H9 (cell line): ENCODE measurements at regions not wholly inside any gene's neighbourhood (a gene's known extent, or its start where the extent isn't known, plus 50 kb on each side); places are given as distances from the start of the nearest gene placed in this dataset.

Experiments used
- DNase-seq: peaks from one replicate; pipeline ENCODE4 v3.0.0-alpha.2; 2017
- H2AFZ ChIP-seq: one replicate; pipeline ENCODE4 v1.6.1; 2013; ENCODE audit warnings: mild to moderate bottlenecking, low read length, control low read depth, moderate library complexity
- H2AK5ac ChIP-seq: 2 replicates; pipeline ENCODE4 v1.6.1; 2013; ENCODE audit warnings: low read length, control low read depth, mixed read lengths; ENCODE audit not compliant: insufficient read length
- H2BK120ac ChIP-seq: one replicate; pipeline ENCODE4 v1.6.1; 2013; ENCODE audit warnings: low read depth, mild to moderate bottlenecking, low read length, control low read depth, inconsistent platforms; ENCODE audit not compliant: poor library complexity, severe bottlenecking
- H2BK12ac ChIP-seq: 2 replicates; pipeline ENCODE4 v1.6.1; 2013; ENCODE audit warnings: low read length, control low read depth, mixed read lengths, low read depth; ENCODE audit not compliant: insufficient read length
- H2BK15ac ChIP-seq: 2 replicates; pipeline ENCODE4 v1.6.1; 2013; ENCODE audit warnings: low read depth, low read length, control low read depth
- H2BK20ac ChIP-seq: one replicate; pipeline ENCODE4 v1.6.1; 2013; ENCODE audit warnings: low read depth, mild to moderate bottlenecking, low read length, control low read depth, inconsistent platforms; ENCODE audit not compliant: poor library complexity, severe bottlenecking
- H2BK5ac ChIP-seq: 2 replicates; pipeline ENCODE4 v1.6.1; 2013; ENCODE audit warnings: low read length, control low read depth, mixed read lengths; ENCODE audit not compliant: insufficient read length
- H3K14ac ChIP-seq: 2 replicates; pipeline ENCODE4 v1.6.1; 2013; ENCODE audit warnings: low read length, control low read depth; ENCODE audit not compliant: insufficient read depth
- H3K18ac ChIP-seq: 2 replicates; pipeline ENCODE4 v1.6.1; 2013; ENCODE audit warnings: low read depth, mild to moderate bottlenecking, mixed read lengths, low read length, control low read depth; ENCODE audit not compliant: insufficient read length
- H3K23ac ChIP-seq: 2 replicates; pipeline ENCODE4 v1.6.1; 2013; ENCODE audit warnings: low read length, control low read depth, mixed read lengths, low read depth; ENCODE audit not compliant: insufficient read length
- H3K23me2 ChIP-seq: 2 replicates; pipeline ENCODE4 v1.6.1; 2013; ENCODE audit warnings: low read depth, mild to moderate bottlenecking, mixed read lengths, low read length, control low read depth; ENCODE audit not compliant: insufficient read length, poor library complexity, severe bottlenecking
- H3K27ac ChIP-seq: 2 replicates; pipeline ENCODE4 v1.5.1; 2013; ENCODE audit warnings: low read length, control low read depth, mixed read lengths, low read depth; ENCODE audit not compliant: insufficient read length
- H3K27me3 ChIP-seq: 2 replicates; pipeline ENCODE4 v1.6.1; 2013; ENCODE audit warnings: low read length, control low read depth, inconsistent platforms; ENCODE audit not compliant: insufficient read depth
- H3K4ac ChIP-seq: 2 replicates; pipeline ENCODE4 v1.6.1; 2013; ENCODE audit warnings: low read depth, mild to moderate bottlenecking, control low read depth, inconsistent platforms, low read length, moderate library complexity
- H3K4me1 ChIP-seq: 2 replicates; pipeline ENCODE4 v1.6.1; 2013; ENCODE audit warnings: low read length, control low read depth, inconsistent platforms; ENCODE audit not compliant: insufficient read depth
- H3K4me2 ChIP-seq: 2 replicates; pipeline ENCODE4 v1.6.1; 2013; ENCODE audit warnings: low read length, control low read depth, mixed read lengths; ENCODE audit not compliant: insufficient read length, insufficient read depth
- H3K56ac ChIP-seq: 2 replicates; pipeline ENCODE4 v1.6.1; 2013; ENCODE audit warnings: low read depth, mild to moderate bottlenecking, mixed read lengths, low read length, control low read depth; ENCODE audit not compliant: insufficient read length
- H3K79me1 ChIP-seq: 2 replicates; pipeline ENCODE4 v1.6.1; 2013; ENCODE audit warnings: low read depth, mild to moderate bottlenecking, moderate library complexity, low read length, control low read depth, inconsistent platforms; ENCODE audit not compliant: insufficient read depth, poor library complexity, severe bottlenecking
- H3K79me2 ChIP-seq: 2 replicates; pipeline ENCODE4 v1.6.1; 2013; ENCODE audit warnings: low read length, control low read depth, inconsistent platforms; ENCODE audit not compliant: insufficient read depth
- H3K9ac ChIP-seq: 2 replicates; pipeline ENCODE4 v1.6.1; 2013; ENCODE audit warnings: low read length, control low read depth, mixed read lengths; ENCODE audit not compliant: insufficient read length; ENCODE audit errors: extremely low read depth
- H3K9me3 ChIP-seq: one replicate; pipeline ENCODE4 v1.6.1; 2013; ENCODE audit warnings: low read depth, low read length, inconsistent platforms; ENCODE audit not compliant: control insufficient read depth
- H3T11ph ChIP-seq: one replicate; pipeline ENCODE4 v1.6.1; 2013; ENCODE audit warnings: mild to moderate bottlenecking, low read length, control low read depth, inconsistent platforms
- H4K20me1 ChIP-seq: one replicate; pipeline ENCODE4 v1.6.1; 2013; ENCODE audit not compliant: control insufficient read depth, insufficient read length, insufficient read depth
- H4K5ac ChIP-seq: 2 replicates; pipeline ENCODE4 v1.6.1; 2013; ENCODE audit warnings: low read depth, mild to moderate bottlenecking, mixed read lengths, low read length, control low read depth; ENCODE audit not compliant: insufficient read length
- H4K8ac ChIP-seq: replicated peaks from 2 replicates; pipeline ENCODE4 v1.6.1; 2013; ENCODE audit warnings: low read length, control low read depth, mixed read lengths, low read depth; ENCODE audit not compliant: insufficient read length
- H4K91ac ChIP-seq: 2 replicates; pipeline ENCODE4 v1.6.1; 2013; ENCODE audit warnings: low read depth, mild to moderate bottlenecking, moderate library complexity, mixed read lengths, low read length, control low read depth; ENCODE audit not compliant: insufficient read length
- H3K27ac Mint-ChIP-seq, 3 experiments: 2 replicates in 2 of 3; 3 replicates in 1 of 3; pipeline ENCODE4 v1.8.0; 2020 to 2021; ENCODE audit warnings: mixed read lengths in 3 of 3, mild to moderate bottlenecking in 1 of 3, moderate library complexity in 1 of 3
- H3K27me3 Mint-ChIP-seq: 2 replicates; pipeline ENCODE4 v1.8.0; 2021; ENCODE audit warnings: low read depth, mild to moderate bottlenecking, moderate library complexity, mixed read lengths
- H3K36me3 Mint-ChIP-seq, 3 experiments: 2 replicates in 2 of 3; 3 replicates in 1 of 3; pipeline ENCODE4 v1.8.0; 2020 to 2021; ENCODE audit warnings: low read depth in 3 of 3, mixed read lengths in 3 of 3; ENCODE audit not compliant: insufficient read depth in 1 of 3
- H3K4me1 Mint-ChIP-seq, 2 experiments: 2 replicates each; pipeline ENCODE4 v1.8.0; 2020; ENCODE audit warnings: mixed read lengths in 2 of 2
- H3K4me3 Mint-ChIP-seq, 2 experiments: 2 replicates in 1 of 2; 3 replicates in 1 of 2; pipeline ENCODE4 v1.8.0; 2020 to 2021; ENCODE audit warnings: mild to moderate bottlenecking in 2 of 2, mixed read lengths in 2 of 2, moderate library complexity in 1 of 2
- H3K9me3 Mint-ChIP-seq, 2 experiments: 2 replicates in 1 of 2; 3 replicates in 1 of 2; pipeline ENCODE4 v1.8.0; 2020; ENCODE audit warnings: mild to moderate bottlenecking in 2 of 2, mixed read lengths in 2 of 2, moderate library complexity in 1 of 2
- WGBS: extraction: QIAGEN DNeasy Blood & Tissue Kit; methylation state at CpG from one replicate; pipeline ENCODE4 v1.1.7; 2013; ENCODE audit warnings: missing lambda C conversion rate, low lambda C conversion rate, mixed read lengths; ENCODE audit not compliant: insufficient read length; ENCODE audit errors: extremely low coverage; 5-methylcytosine and 5-hydroxymethylcytosine counted together
- TF ChIP-seq, protein P1 (sequence below): fragments of 200-600 bp; sonication (generic); conservative IDR thresholded peaks from 3 replicates; pipeline ENCODE4 v1.8.0; 2021; ENCODE audit warnings: antibody characterized with exemption, mild to moderate bottlenecking

GRCh38 chr9:89863141-89863540 lies 258.3 kb downstream of the GADD45G start:
- Histone ChIP-seq H3K18ac (no peak overlapping the region), H3K4ac (no peak overlapping the region), H2BK120ac (no peak overlapping the region), H3K79me1 (no peaks in the 10 kb centered on the region), H3K9ac (no peak overlapping the region), H4K5ac (no peak overlapping the region), H2BK5ac (no peak overlapping the region), H4K91ac (no peak overlapping the region), H2AK5ac (no peak overlapping the region), H3K4me1 (no peaks in the 10 kb centered on the region), H2BK15ac (no peak overlapping the region), H2BK12ac (no peak overlapping the region), H3K9me3 (no peaks in the 10 kb centered on the region), H4K20me1 (no peaks in the 10 kb centered on the region), H3K23me2 (no peaks in the 10 kb centered on the region), H3K23ac (no peak overlapping the region), H3K4me2 (no peak overlapping the region), H3K14ac (no peak overlapping the region), H3T11ph (no peak overlapping the region), H3K27me3 (no peaks in the 10 kb centered on the region), H3K27ac (no peak overlapping the region), H2BK20ac (no peak overlapping the region), H4K8ac (no peak overlapping the region), H2AFZ (no peak overlapping the region), H3K56ac (no peak overlapping the region), H3K79me2 (no peaks in the 10 kb centered on the region)
- Mint-ChIP-seq H3K9me3 (peaks cover under 1% of the 10 kb centered on the region in 2 experiments; a peak in 3 of 5 replicates), H3K27me3 (no peaks in the 10 kb centered on the region; the same call in 1 of the 2 replicates), H3K36me3 (peaks cover 0 to under 1% (median 0%) of the 10 kb centered on the region in 3 experiments; a peak in 2 of 7 replicates), H3K4me1 (peaks cover 9 to 11% of the 10 kb centered on the region in 2 experiments; a peak in 3 of 4 replicates), H3K27ac (no peak overlapping the region), H3K4me3 (no peak overlapping the region)
- no CpG with 5 or more reads among the region's 8 CpGs for WGBS
- TF ChIP-seq, protein P1, sequence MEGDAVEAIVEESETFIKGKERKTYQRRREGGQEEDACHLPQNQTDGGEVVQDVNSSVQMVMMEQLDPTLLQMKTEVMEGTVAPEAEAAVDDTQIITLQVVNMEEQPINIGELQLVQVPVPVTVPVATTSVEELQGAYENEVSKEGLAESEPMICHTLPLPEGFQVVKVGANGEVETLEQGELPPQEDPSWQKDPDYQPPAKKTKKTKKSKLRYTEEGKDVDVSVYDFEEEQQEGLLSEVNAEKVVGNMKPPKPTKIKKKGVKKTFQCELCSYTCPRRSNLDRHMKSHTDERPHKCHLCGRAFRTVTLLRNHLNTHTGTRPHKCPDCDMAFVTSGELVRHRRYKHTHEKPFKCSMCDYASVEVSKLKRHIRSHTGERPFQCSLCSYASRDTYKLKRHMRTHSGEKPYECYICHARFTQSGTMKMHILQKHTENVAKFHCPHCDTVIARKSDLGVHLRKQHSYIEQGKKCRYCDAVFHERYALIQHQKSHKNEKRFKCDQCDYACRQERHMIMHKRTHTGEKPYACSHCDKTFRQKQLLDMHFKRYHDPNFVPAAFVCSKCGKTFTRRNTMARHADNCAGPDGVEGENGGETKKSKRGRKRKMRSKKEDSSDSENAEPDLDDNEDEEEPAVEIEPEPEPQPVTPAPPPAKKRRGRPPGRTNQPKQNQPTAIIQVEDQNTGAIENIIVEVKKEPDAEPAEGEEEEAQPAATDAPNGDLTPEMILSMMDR: no peak
- DNase-seq: no peak
